CD14-positive monocyte (primary cell): ENCODE measurements at regions not wholly inside any gene's neighbourhood (a gene's known extent, or its start where the extent isn't known, plus 50 kb on each side); places are given as distances from the start of the nearest gene placed in this dataset.
A peak's percentile ranks its signal among the peaks of the same experiment; 100 is the strongest.

Experiments used
- DNase-seq, 3 donors: peaks; one replicate each; pipeline ENCODE4 v3.0.0-alpha.2; 2011 to 2022
- H2AFZ ChIP-seq: 2 replicates; pipeline ENCODE4 v1.6.0; 2012; ENCODE audit warnings: mild to moderate bottlenecking, low read depth, low read length, inconsistent platforms; ENCODE audit not compliant: insufficient read depth, poor library complexity, severe bottlenecking
- H3K27ac ChIP-seq, 2 donors: 1 replicate in 1 of 2; 2 replicates in 1 of 2; pipeline ENCODE4 v1.5.1; 2012 to 2013; ENCODE audit warnings: low read length in 2 of 2, control low read depth in 1 of 2, inconsistent platforms in 1 of 2, low read depth in 1 of 2, mild to moderate bottlenecking in 1 of 2
- H3K27me3 ChIP-seq, 2 donors: one replicate each; pipeline versions ENCODE4 v1.6.0 to v1.6.1; 2011 to 2013; ENCODE audit warnings: low read length in 2 of 2; ENCODE audit not compliant: control insufficient read depth in 2 of 2, insufficient read depth in 2 of 2
- H3K36me3 ChIP-seq, 2 donors: replicated peaks in 1 of 2; 1 replicate in 1 of 2; 2 replicates in 1 of 2; pipeline versions ENCODE4 v1.5.1 to v1.6.1; 2012 to 2013; ENCODE audit warnings: low read length in 2 of 2, control low read depth in 1 of 2, inconsistent platforms in 1 of 2, mild to moderate bottlenecking in 1 of 2; ENCODE audit not compliant: insufficient read depth in 2 of 2, control insufficient read depth in 1 of 2
- H3K4me1 ChIP-seq, 2 donors: 1 replicate in 1 of 2; 2 replicates in 1 of 2; pipeline versions ENCODE4 v1.5.1 to v1.6.1; 2012 to 2013; ENCODE audit warnings: low read length in 2 of 2, control low read depth in 1 of 2, inconsistent platforms in 1 of 2, mild to moderate bottlenecking in 1 of 2, moderate library complexity in 1 of 2; ENCODE audit not compliant: insufficient read depth in 2 of 2, control insufficient read depth in 1 of 2
- H3K4me2 ChIP-seq: replicated peaks from 2 replicates; pipeline ENCODE3; 2012; ENCODE audit warnings: low read length, moderate library complexity, mild to moderate bottlenecking; ENCODE audit not compliant: poor library complexity, severe bottlenecking; ENCODE audit errors: extremely low read depth
- H3K4me3 ChIP-seq, 3 experiments: fragments of 200-600 bp in 1 of 3; sonication (generic) in 1 of 3; replicated peaks in 1 of 3; 1 replicate in 2 of 3; 2 replicates in 1 of 3; pipeline ENCODE4 v1.5.1; 2011 to 2013; ENCODE audit warnings: low read length in 3 of 3, mild to moderate bottlenecking in 3 of 3, control low read depth in 2 of 3, low read depth in 2 of 3, inconsistent platforms in 1 of 3, moderate library complexity in 1 of 3
- H3K79me2 ChIP-seq: 2 replicates; pipeline ENCODE4 v1.6.0; 2012; ENCODE audit warnings: mild to moderate bottlenecking, control low read depth, inconsistent platforms, low read length, moderate library complexity; ENCODE audit not compliant: insufficient read depth
- H3K9ac ChIP-seq: 2 replicates; pipeline ENCODE4 v1.6.0; 2017; ENCODE audit warnings: low read length, mild to moderate bottlenecking; ENCODE audit not compliant: insufficient read depth, poor library complexity, severe bottlenecking
- H3K9me3 ChIP-seq, 2 donors: replicated peaks in 1 of 2; 1 replicate in 1 of 2; 2 replicates in 1 of 2; pipeline versions ENCODE4 v1.5.1 to v1.6.1; 2012 to 2013; ENCODE audit warnings: low read length in 2 of 2, control low read depth in 1 of 2; ENCODE audit not compliant: control insufficient read depth in 1 of 2, insufficient read depth in 1 of 2
- H4K20me1 ChIP-seq: 2 replicates; pipeline ENCODE4 v1.6.0; 2012; ENCODE audit warnings: mild to moderate bottlenecking, low read length, control low read depth, moderate library complexity; ENCODE audit not compliant: insufficient read depth
- H3K27ac Mint-ChIP-seq, 7 donors: one replicate each; pipeline ENCODE4 v1.8.0; 2020; ENCODE audit warnings: mild to moderate bottlenecking in 7 of 7, mixed read lengths in 7 of 7, moderate library complexity in 6 of 7, inconsistent platforms in 2 of 7
- H3K27me3 Mint-ChIP-seq, 3 donors: one replicate each; pipeline ENCODE4 v1.8.0; 2021 to 2022; ENCODE audit warnings: low read depth in 3 of 3, mild to moderate bottlenecking in 3 of 3, mixed read lengths in 3 of 3, moderate library complexity in 3 of 3, inconsistent platforms in 1 of 3
- H3K36me3 Mint-ChIP-seq, 2 donors: one replicate each; pipeline ENCODE4 v1.8.0; 2020; ENCODE audit warnings: mixed read lengths in 2 of 2, inconsistent platforms in 1 of 2, mild to moderate bottlenecking in 1 of 2
- H3K4me1 Mint-ChIP-seq: one replicate; pipeline ENCODE4 v1.8.0; 2020; ENCODE audit warnings: mild to moderate bottlenecking, mixed read lengths
- H3K4me3 Mint-ChIP-seq, 2 donors: one replicate each; pipeline ENCODE4 v1.8.0; 2020; ENCODE audit warnings: mild to moderate bottlenecking in 2 of 2, mixed read lengths in 2 of 2, moderate library complexity in 1 of 2
- H3K9me3 Mint-ChIP-seq, 7 donors: one replicate each; pipeline ENCODE4 v1.8.0; 2020 to 2022; ENCODE audit warnings: mixed read lengths in 7 of 7, mild to moderate bottlenecking in 6 of 7, moderate library complexity in 6 of 7, inconsistent platforms in 2 of 7
- WGBS: methylation state at CpG from one replicate; pipeline ENCODE4 v1.1.5; 2013; ENCODE audit warnings: missing lambda C conversion rate; ENCODE audit not compliant: insufficient coverage; 5-methylcytosine and 5-hydroxymethylcytosine counted together
- intact Hi-C, 2 donors: fragments of 100-400 bp; cut with micrococcal nuclease; formaldehyde crosslinking; loops; one replicate each; pipeline versions ENCODE4 v1.15.0 to v1.15.1; 2023
- TF ChIP-seq, protein P1 (sequence below): fragments of 200-600 bp; IDR thresholded peaks from one replicate; pipeline ENCODE4 v1.8.0; 2022; ENCODE audit warnings: antibody characterized with exemption, mild to moderate bottlenecking

DNA sequence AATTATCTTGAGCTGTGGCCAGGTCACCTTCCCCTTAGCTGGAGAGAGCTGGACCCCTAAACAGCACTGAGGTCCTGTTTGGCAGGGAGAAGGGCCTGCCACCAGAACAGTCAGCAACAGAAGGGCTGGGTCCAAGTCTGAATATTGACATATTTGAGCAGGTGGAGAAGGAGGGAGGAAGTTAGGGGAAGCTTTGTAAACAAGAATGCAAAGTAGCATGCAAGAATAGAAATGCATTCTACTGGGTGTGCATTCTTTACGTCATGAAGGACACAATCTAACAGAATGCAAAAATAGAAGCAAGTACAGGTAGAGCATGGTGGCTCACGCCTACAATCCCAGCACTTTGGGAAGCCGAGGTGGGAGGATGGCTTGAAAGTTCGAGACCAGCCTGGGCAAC lies 100.5 kb downstream of the QRSL1 start:
- Histone ChIP-seq H3K9ac (no peak overlapping the region), H3K9me3 (no peaks in the 10 kb centered on the region), H2AFZ (no peak overlapping the region), H3K4me3 (no peak overlapping the region), H3K27me3 (no peaks in the 10 kb centered on the region), H3K4me1 (no peaks in the 10 kb centered on the region), H3K36me3 (no peaks in the 10 kb centered on the region), H3K79me2 (no peaks in the 10 kb centered on the region), H4K20me1 (no peaks in the 10 kb centered on the region), H3K27ac (no peak overlapping the region), H3K4me2 (no peak overlapping the region)
- no peak for DNase-seq
- Mint-ChIP-seq H3K27me3 (peaks cover 6 to 8% (median 6%) of the 10 kb centered on the region in 3 donors), H3K27ac (peak overlapping the region in 1 of 7 donors; percentile 18), H3K36me3 (no peaks in the 10 kb centered on the region), H3K4me1 (no peaks in the 10 kb centered on the region), H3K4me3 (no peak overlapping the region), H3K9me3 (peaks cover 0 to 4% (median 2%) of the 10 kb centered on the region in 7 donors)
- TF ChIP-seq, protein P1, sequence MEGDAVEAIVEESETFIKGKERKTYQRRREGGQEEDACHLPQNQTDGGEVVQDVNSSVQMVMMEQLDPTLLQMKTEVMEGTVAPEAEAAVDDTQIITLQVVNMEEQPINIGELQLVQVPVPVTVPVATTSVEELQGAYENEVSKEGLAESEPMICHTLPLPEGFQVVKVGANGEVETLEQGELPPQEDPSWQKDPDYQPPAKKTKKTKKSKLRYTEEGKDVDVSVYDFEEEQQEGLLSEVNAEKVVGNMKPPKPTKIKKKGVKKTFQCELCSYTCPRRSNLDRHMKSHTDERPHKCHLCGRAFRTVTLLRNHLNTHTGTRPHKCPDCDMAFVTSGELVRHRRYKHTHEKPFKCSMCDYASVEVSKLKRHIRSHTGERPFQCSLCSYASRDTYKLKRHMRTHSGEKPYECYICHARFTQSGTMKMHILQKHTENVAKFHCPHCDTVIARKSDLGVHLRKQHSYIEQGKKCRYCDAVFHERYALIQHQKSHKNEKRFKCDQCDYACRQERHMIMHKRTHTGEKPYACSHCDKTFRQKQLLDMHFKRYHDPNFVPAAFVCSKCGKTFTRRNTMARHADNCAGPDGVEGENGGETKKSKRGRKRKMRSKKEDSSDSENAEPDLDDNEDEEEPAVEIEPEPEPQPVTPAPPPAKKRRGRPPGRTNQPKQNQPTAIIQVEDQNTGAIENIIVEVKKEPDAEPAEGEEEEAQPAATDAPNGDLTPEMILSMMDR: no peak
- intact Hi-C loops: no loop called here
- 80% methylated on average over 1 of the region's 4 CpGs for WGBS

- no peaks in the 10 kb centered on the region for H3K36me3 Mint-ChIP-seq
- Histone ChIP-seq H4K20me1 (no peaks in the 10 kb centered on the region), H3K27me3 (no peaks in the 10 kb centered on the region), H2AFZ (no peak overlapping the region), H3K4me2 (no peak overlapping the region), H3K36me3 (no peaks in the 10 kb centered on the region), H3K4me1 (no peaks in the 10 kb centered on the region), H3K9me3 (no peaks in the 10 kb centered on the region), H3K79me2 (no peaks in the 10 kb centered on the region), H3K27ac (no peak overlapping the region), H3K4me3 (no peak overlapping the region), H3K9ac (no peak overlapping the region)
- H3K9me3 Mint-ChIP-seq: peaks cover 0 to 2% (median 0%) of the 10 kb centered on the region in 7 donors
- intact Hi-C loops: no loop called here
- H3K27me3 Mint-ChIP-seq: peaks cover 6 to 10% (median 6%) of the 10 kb centered on the region in 3 donors
- H3K4me3 Mint-ChIP-seq: no peak overlapping the region
- no CpG with 5 or more reads among the region's 5 CpGs for WGBS
- DNase-seq: no peak
- no peak overlapping the region for H3K27ac Mint-ChIP-seq
- H3K4me1 Mint-ChIP-seq: no peaks in the 10 kb centered on the region
- TF ChIP-seq, protein P1: no peak
Measured at GRCh38 chr6:106728296-106728870, 99.0 kb downstream of the QRSL1 start.
